Hippocampal formation (tissue), 2 donors: ENCODE measurements at regions not wholly inside any gene's neighbourhood (a gene's known extent, or its start where the extent isn't known, plus 50 kb on each side); places are given as distances from the start of the nearest gene placed in this dataset.

Experiments
- DNase-seq, 2 donors: peaks; one replicate each; lab custom pipeline; 2025; lab: John Stamatoyannopoulos, UW

GRCh38 chr1:36553591-36554322, 71.0 kb upstream of the CSF3R start:
- DNase-seq, result peak; percentile 4 to 22

GRCh38 chr1:36542962-36543515, 60.3 kb upstream of the CSF3R start:
- no peak for DNase-seq

- DNase-seq, result no peak
Observed at GRCh38 chr1:36542024-36542961, 59.6 kb upstream of the CSF3R start.

GRCh38 chr1:36540056-36540455, 57.3 kb upstream of the CSF3R start:
- no peak for DNase-seq

- DNase-seq, result no peak
Observed at GRCh38 chr1:36539526-36539925, 56.8 kb upstream of the CSF3R start.

- DNase-seq, result no peak
Observed at GRCh38 chr1:36537991-36538390, 55.3 kb upstream of the CSF3R start.

- no peak for DNase-seq
Observed at GRCh38 chr1:36537190-36537768, 54.6 kb upstream of the CSF3R start.

- no peak for DNase-seq
Observed at GRCh38 chr1:36536727-36537126, 54.0 kb upstream of the CSF3R start.

- no peak for DNase-seq
Observed at GRCh38 chr1:36534711-36535412, 52.1 kb upstream of the CSF3R start.

- no peak for DNase-seq
Observed at GRCh38 chr1:36533897-36534296, 51.2 kb upstream of the CSF3R start.

- DNase-seq, result no peak
Observed at GRCh38 chr1:36532810-36533401, 50.2 kb upstream of the CSF3R start.
